HepG2 (cell line): ENCODE measurements at regions not wholly inside any gene's neighbourhood (a gene's known extent, or its start where the extent isn't known, plus 50 kb on each side); places are given as distances from the start of the nearest gene placed in this dataset.

Experiments used
- TF ChIP-seq, protein P1 (sequence below), 2 experiments: fragments of 450-650 bp in 1 of 2; sonication (generic) in 1 of 2; formaldehyde crosslinking in 1 of 2; IDR thresholded peaks; 2 replicates each; pipeline versions ENCODE4 v1.6.1 to v1.8.0; 2016 to 2022; ENCODE audit warnings: antibody characterized with exemption in 1 of 2, mild to moderate bottlenecking in 1 of 2, missing genetic modification reagents in 1 of 2
- TF ChIP-seq, protein P2 (sequence below): sonication (generic); formaldehyde crosslinking; IDR thresholded peaks from 2 replicates; pipeline ENCODE4 v1.9.0; 2022; ENCODE audit warnings: low read depth, missing genetic modification reagents

DNA sequence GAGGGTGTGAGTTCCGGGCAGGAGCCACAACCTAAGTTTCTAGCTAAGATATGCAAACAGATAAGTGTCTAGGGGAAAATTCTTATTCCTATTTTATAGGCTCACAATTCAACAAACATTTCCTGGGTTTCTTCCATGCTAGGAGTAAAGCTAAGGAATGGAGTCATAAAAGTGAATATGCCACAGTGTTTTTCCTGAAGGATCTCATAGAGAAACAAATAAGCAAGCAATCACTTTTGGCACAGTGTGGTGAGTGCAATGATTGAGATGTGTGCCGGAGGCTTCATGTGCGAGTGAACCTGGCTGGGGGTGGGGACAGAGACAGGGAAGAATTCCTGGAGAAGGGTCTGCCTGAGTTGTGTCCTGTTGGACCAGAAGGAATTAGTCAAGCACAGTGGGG lies 147.4 kb downstream of the TENT5C start (continued):
- TF ChIP-seq, protein P1, sequence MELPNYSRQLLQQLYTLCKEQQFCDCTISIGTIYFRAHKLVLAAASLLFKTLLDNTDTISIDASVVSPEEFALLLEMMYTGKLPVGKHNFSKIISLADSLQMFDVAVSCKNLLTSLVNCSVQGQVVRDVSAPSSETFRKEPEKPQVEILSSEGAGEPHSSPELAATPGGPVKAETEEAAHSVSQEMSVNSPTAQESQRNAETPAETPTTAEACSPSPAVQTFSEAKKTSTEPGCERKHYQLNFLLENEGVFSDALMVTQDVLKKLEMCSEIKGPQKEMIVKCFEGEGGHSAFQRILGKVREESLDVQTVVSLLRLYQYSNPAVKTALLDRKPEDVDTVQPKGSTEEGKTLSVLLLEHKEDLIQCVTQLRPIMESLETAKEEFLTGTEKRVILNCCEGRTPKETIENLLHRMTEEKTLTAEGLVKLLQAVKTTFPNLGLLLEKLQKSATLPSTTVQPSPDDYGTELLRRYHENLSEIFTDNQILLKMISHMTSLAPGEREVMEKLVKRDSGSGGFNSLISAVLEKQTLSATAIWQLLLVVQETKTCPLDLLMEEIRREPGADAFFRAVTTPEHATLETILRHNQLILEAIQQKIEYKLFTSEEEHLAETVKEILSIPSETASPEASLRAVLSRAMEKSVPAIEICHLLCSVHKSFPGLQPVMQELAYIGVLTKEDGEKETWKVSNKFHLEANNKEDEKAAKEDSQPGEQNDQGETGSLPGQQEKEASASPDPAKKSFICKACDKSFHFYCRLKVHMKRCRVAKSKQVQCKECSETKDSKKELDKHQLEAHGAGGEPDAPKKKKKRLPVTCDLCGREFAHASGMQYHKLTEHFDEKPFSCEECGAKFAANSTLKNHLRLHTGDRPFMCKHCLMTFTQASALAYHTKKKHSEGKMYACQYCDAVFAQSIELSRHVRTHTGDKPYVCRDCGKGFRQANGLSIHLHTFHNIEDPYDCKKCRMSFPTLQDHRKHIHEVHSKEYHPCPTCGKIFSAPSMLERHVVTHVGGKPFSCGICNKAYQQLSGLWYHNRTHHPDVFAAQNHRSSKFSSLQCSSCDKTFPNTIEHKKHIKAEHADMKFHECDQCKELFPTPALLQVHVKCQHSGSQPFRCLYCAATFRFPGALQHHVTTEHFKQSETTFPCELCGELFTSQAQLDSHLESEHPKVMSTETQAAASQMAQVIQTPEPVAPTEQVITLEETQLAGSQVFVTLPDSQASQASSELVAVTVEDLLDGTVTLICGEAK (IDR thresholded peaks at IDR 0.05): no peak
- TF ChIP-seq, protein P1 (CRISPR knock-in tag; IDR thresholded peaks at IDR 0.05): no peak
- TF ChIP-seq, protein P2, sequence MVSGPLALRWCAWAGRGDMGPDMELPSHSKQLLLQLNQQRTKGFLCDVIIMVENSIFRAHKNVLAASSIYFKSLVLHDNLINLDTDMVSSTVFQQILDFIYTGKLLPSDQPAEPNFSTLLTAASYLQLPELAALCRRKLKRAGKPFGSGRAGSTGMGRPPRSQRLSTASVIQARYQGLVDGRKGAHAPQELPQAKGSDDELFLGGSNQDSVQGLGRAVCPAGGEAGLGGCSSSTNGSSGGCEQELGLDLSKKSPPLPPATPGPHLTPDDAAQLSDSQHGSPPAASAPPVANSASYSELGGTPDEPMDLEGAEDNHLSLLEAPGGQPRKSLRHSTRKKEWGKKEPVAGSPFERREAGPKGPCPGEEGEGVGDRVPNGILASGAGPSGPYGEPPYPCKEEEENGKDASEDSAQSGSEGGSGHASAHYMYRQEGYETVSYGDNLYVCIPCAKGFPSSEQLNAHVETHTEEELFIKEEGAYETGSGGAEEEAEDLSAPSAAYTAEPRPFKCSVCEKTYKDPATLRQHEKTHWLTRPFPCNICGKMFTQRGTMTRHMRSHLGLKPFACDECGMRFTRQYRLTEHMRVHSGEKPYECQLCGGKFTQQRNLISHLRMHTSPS (CRISPR knock-in tag): no peak
